ENCODE measurements at regions not wholly inside any gene's neighbourhood (a gene's known extent, or its start where the extent isn't known, plus 50 kb on each side); places are given as distances from the start of the nearest gene placed in this dataset.

DNA sequence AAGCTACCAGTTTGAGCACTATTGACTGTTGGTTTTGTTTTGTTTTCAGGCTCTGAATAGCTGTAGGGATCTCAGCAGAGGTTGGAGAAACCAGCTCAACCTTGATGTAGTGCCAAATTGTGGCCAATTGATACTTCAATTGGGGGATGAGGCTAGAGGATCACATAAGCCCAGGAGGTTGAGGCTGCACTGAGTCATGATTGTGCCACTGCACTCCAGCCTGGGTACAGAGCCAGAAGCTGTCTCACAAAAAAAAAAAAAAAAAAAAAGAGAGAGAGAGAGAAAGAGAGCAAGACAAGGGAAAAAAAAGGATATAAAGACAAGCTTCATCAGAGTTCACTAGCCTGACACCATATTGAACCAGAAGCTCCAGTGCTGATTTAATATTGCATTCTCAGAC is 702.1 kb downstream of the FRK start:
- DNase-seq (ENCODE audit: low spot score): no peak
- no peak overlapping the region for H2AFZ ChIP-seq (ENCODE audit: low read length)
- BruUV-seq (replicated peaks): no TSS peak
- H3K27me3 ChIP-seq (ENCODE audit: control insufficient read depth in 1 of 2, insufficient read depth in 2 of 2, low read length in 2 of 2): no peaks in the 10 kb centered on the region
- no peak overlapping the region for H3K4me2 ChIP-seq (ENCODE audit: low read depth, low read length)
- H3K79me2 ChIP-seq (ENCODE audit: insufficient read depth, low read length): no peaks in the 10 kb centered on the region
- in situ Hi-C loops (cut with HindIII; ENCODE audit: extremely low pct_ligation_motif_present, low pct_unique_long_range_greater_than_20kb): no loop called here
- H3K9ac ChIP-seq (ENCODE audit: insufficient read depth, low read depth, low read length): no peak overlapping the region
- no peak overlapping the region for H3K4me3 ChIP-seq (replicated peaks in 1 of 3; ENCODE audit: insufficient read depth in 1 of 3, low read depth in 2 of 3, low read length in 3 of 3)
- H3K9me3 ChIP-seq (ENCODE audit: low read length): peaks cover 15% of the 10 kb centered on the region
- intact Hi-C loops (cut with micrococcal nuclease; ENCODE audit: unreplicated experiment): no loop called here
- ChIA-PET POLR2A (no interaction called here), CTCF (ENCODE audit: low intra/inter-chr PET ratio, low total read pairs) (no interaction called here)
- ATAC-seq: no peak
- no peaks in the 10 kb centered on the region for H3K4me1 ChIP-seq (ENCODE audit: insufficient read depth, low read length)
- no peak for TF ChIP-seq MYNN (CRISPR knock-in tag; IDR thresholded peaks at IDR 0.05; ENCODE audit: low read depth)
- TF ChIP-seq, protein P1, sequence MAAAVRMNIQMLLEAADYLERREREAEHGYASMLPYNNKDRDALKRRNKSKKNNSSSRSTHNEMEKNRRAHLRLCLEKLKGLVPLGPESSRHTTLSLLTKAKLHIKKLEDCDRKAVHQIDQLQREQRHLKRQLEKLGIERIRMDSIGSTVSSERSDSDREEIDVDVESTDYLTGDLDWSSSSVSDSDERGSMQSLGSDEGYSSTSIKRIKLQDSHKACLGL (CRISPR knock-in tag; IDR thresholded peaks at IDR 0.05): no peak
- TF ChIP-seq, protein P2, sequence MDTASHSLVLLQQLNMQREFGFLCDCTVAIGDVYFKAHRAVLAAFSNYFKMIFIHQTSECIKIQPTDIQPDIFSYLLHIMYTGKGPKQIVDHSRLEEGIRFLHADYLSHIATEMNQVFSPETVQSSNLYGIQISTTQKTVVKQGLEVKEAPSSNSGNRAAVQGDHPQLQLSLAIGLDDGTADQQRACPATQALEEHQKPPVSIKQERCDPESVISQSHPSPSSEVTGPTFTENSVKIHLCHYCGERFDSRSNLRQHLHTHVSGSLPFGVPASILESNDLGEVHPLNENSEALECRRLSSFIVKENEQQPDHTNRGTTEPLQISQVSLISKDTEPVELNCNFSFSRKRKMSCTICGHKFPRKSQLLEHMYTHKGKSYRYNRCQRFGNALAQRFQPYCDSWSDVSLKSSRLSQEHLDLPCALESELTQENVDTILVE (CRISPR knock-in tag; IDR thresholded peaks at IDR 0.05): no peak
- no peak overlapping the region for H3K27ac ChIP-seq (ENCODE audit: extremely low read length, insufficient read depth, low read length)
- H3K36me3 ChIP-seq (replicated peaks in 1 of 2; ENCODE audit: control insufficient read depth in 1 of 2, insufficient read depth in 2 of 2, low read length in 2 of 2): no peaks in the 10 kb centered on the region
- FAIRE-seq: no peak
- H4K20me1 ChIP-seq (ENCODE audit: insufficient read depth, low read length): no peaks in the 10 kb centered on the region

DNA sequence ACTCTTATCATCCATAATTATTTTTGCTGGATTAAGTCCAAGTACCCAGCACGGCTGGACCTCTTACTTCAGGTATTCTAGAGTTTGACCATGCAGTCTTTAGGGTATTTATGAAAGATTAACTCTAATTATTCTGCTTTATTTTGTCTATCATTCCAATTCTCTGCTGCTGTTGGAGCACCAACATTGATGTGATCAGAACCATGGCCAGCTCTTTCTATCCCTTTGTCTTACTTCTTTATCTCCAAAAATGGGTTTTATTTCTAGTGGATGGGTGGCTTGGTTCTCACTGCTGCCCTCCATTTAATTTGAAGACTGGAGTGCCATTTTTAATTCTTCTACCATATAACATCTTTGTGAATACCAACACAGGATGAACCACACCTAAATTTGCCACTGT is 704.3 kb downstream of the FRK start:
- POLR2A ChIA-PET: no interaction called here
- in situ Hi-C loops (cut with HindIII; ENCODE audit: extremely low pct_ligation_motif_present, low pct_unique_long_range_greater_than_20kb) (no loop called here), intact Hi-C loops (cut with micrococcal nuclease; ENCODE audit: unreplicated experiment) (no loop called here)
- 0% methylated on average over 1 of the region's 1 CpG for WGBS (ENCODE audit: low lambda C conversion rate)
- Histone ChIP-seq H3K27ac (ENCODE audit: extremely low read length, insufficient read depth, low read length) (no peak overlapping the region), H3K4me1 (ENCODE audit: insufficient read depth, low read length) (no peaks in the 10 kb centered on the region), H3K27me3 (ENCODE audit: control insufficient read depth in 1 of 2, insufficient read depth in 2 of 2, low read length in 2 of 2) (no peaks in the 10 kb centered on the region), H3K36me3 (replicated peaks in 1 of 2; ENCODE audit: control insufficient read depth in 1 of 2, insufficient read depth in 2 of 2, low read length in 2 of 2) (no peaks in the 10 kb centered on the region), H3K9ac (ENCODE audit: insufficient read depth, low read depth, low read length) (no peak overlapping the region), H3K9me3 (ENCODE audit: low read length) (peaks cover 15% of the 10 kb centered on the region), H2AFZ (ENCODE audit: low read length) (no peak overlapping the region), H3K79me2 (ENCODE audit: insufficient read depth, low read length) (no peaks in the 10 kb centered on the region), H4K20me1 (ENCODE audit: insufficient read depth, low read length) (no peaks in the 10 kb centered on the region), H3K4me2 (ENCODE audit: low read depth, low read length) (no peak overlapping the region), H3K4me3 (replicated peaks in 1 of 3; ENCODE audit: insufficient read depth in 1 of 3, low read depth in 2 of 3, low read length in 3 of 3) (no peak overlapping the region)
- CTCF ChIA-PET (ENCODE audit: low intra/inter-chr PET ratio, low total read pairs): no interaction called here
- BruUV-seq (replicated peaks): no TSS peak
- FAIRE-seq (no peak), ATAC-seq (no peak), DNase-seq (ENCODE audit: low spot score) (no peak)
- TF ChIP-seq AGO2 (optimal IDR thresholded peaks at IDR 0.05; ENCODE audit: low read depth, low read length): no peak
- no peak for TF ChIP-seq HDAC6 (IDR thresholded peaks at IDR 0.05; ENCODE audit: low read depth, low read length)
- TF ChIP-seq NCOA2 (CRISPR knock-in tag; IDR thresholded peaks at IDR 0.05): no peak
- TF ChIP-seq ZNF232 (CRISPR knock-in tag; IDR thresholded peaks at IDR 0.05; ENCODE audit: borderline replicate concordance): no peak
- TF ChIP-seq KMT2A (CRISPR knock-in tag; IDR thresholded peaks at IDR 0.05): no peak
- no peak for TF ChIP-seq RARG (CRISPR knock-in tag; IDR thresholded peaks at IDR 0.05; ENCODE audit: low read depth)
- TF ChIP-seq CEBPB (IDR thresholded peaks at IDR 0.05; ENCODE audit: borderline replicate concordance, low read depth, low read length): no peak
- TF ChIP-seq, protein P3, sequence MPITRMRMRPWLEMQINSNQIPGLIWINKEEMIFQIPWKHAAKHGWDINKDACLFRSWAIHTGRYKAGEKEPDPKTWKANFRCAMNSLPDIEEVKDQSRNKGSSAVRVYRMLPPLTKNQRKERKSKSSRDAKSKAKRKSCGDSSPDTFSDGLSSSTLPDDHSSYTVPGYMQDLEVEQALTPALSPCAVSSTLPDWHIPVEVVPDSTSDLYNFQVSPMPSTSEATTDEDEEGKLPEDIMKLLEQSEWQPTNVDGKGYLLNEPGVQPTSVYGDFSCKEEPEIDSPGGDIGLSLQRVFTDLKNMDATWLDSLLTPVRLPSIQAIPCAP (CRISPR knock-in tag; IDR thresholded peaks at IDR 0.05; ENCODE audit: low read depth): no peak
- no peak for TF ChIP-seq KLF11 (CRISPR knock-in tag; IDR thresholded peaks at IDR 0.05)
- TF ChIP-seq REL (CRISPR knock-in tag; conservative IDR thresholded peaks at IDR 0.05): no peak
- no peak for TF ChIP-seq RXRB (CRISPR knock-in tag; IDR thresholded peaks at IDR 0.05; ENCODE audit: borderline replicate concordance)
- TF ChIP-seq SP4 (CRISPR knock-in tag; IDR thresholded peaks at IDR 0.05): no peak
- no peak for TF ChIP-seq RCOR2 (CRISPR knock-in tag; IDR thresholded peaks at IDR 0.05)
- no peak for TF ChIP-seq ZNF329 (CRISPR knock-in tag; IDR thresholded peaks at IDR 0.05; ENCODE audit: low read depth)
- TF ChIP-seq GATA4 (IDR thresholded peaks at IDR 0.05; ENCODE audit: borderline replicate concordance, low read depth): no peak
- TF ChIP-seq HNF4A (CRISPR knock-in tag; IDR thresholded peaks at IDR 0.05): no peak
- no peak for TF ChIP-seq ZNF333 (CRISPR knock-in tag; IDR thresholded peaks at IDR 0.05; ENCODE audit: borderline replicate concordance)

All from HepG2 (cell line).